ENCODE measurements at regions not wholly inside any gene's neighbourhood (a gene's known extent, or its start where the extent isn't known, plus 50 kb on each side); places are given as distances from the start of the nearest gene placed in this dataset.

DNA sequence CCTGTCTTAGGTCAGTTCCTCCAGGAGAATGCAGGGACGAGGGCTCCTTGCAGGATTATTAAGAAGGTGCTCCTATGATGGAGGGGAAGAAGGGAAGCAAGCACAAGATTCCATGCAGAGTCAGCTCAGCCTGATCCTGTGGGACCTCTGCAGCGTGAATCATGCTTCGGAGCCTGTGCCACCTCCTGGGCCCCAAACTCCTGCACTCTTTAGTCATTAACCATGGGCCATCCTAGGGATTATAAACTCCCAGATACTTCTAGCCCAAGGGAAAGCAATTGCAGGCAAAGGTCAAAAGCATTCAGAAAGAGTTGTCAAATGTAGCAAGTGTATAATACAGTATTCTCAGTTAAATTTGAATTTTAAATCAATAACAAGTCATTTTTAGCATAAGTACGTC, 208.7 kb upstream of the PMEPA1 start (continued):
- TF ChIP-seq, protein P1, sequence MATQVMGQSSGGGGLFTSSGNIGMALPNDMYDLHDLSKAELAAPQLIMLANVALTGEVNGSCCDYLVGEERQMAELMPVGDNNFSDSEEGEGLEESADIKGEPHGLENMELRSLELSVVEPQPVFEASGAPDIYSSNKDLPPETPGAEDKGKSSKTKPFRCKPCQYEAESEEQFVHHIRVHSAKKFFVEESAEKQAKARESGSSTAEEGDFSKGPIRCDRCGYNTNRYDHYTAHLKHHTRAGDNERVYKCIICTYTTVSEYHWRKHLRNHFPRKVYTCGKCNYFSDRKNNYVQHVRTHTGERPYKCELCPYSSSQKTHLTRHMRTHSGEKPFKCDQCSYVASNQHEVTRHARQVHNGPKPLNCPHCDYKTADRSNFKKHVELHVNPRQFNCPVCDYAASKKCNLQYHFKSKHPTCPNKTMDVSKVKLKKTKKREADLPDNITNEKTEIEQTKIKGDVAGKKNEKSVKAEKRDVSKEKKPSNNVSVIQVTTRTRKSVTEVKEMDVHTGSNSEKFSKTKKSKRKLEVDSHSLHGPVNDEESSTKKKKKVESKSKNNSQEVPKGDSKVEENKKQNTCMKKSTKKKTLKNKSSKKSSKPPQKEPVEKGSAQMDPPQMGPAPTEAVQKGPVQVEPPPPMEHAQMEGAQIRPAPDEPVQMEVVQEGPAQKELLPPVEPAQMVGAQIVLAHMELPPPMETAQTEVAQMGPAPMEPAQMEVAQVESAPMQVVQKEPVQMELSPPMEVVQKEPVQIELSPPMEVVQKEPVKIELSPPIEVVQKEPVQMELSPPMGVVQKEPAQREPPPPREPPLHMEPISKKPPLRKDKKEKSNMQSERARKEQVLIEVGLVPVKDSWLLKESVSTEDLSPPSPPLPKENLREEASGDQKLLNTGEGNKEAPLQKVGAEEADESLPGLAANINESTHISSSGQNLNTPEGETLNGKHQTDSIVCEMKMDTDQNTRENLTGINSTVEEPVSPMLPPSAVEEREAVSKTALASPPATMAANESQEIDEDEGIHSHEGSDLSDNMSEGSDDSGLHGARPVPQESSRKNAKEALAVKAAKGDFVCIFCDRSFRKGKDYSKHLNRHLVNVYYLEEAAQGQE (IDR thresholded peaks at IDR 0.05; ENCODE audit: unreplicated experiment), result no peak

DNA sequence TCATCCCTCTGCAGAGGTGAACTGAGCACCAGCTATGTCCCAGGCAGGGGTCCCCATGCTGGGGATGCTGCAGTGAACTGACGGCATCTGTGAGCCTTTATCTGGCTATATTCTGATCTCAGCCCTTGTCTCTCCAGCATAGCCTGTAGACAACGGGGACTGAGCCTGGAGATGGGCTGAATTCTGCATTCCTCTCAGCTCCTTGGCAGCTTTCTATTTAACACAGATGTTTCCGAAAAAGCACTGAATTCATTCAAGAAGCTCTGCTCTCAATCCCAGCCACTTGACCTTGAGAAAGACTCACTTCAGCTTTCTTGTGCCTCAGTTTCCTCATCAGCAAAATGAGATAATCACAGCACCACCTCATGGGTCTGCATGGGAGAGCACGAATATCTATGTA, 204.4 kb upstream of the PMEPA1 start:
- Mint-ChIP-seq H3K9me3 (no peaks in the 10 kb centered on the region; the same call in 2 of the 3 replicates), H3K4me3 (no peak overlapping the region), H3K27ac (no peak overlapping the region), H3K4me1 (no peaks in the 10 kb centered on the region), H3K27me3 (ENCODE audit: insufficient read depth, low read depth, poor library complexity) (peaks cover 8% of the 10 kb centered on the region), H3K36me3 (ENCODE audit: low read depth) (no peaks in the 10 kb centered on the region)
- H3K36me3 ChIP-seq (ENCODE audit: insufficient read depth), result no peaks in the 10 kb centered on the region
- no peaks in the 10 kb centered on the region for H3K4me1 ChIP-seq (ENCODE audit: insufficient read depth)
- no peak for ATAC-seq
- H3K79me2 ChIP-seq (replicated peaks; ENCODE audit: insufficient read depth), result no peaks in the 10 kb centered on the region
- no peak for DNase-seq (ENCODE audit: low spot score)
- peaks cover 8% of the 10 kb centered on the region for H3K9me2 ChIP-seq (ENCODE audit: insufficient read depth)
- no peak overlapping the region for H3K4me3 ChIP-seq
- no peaks in the 10 kb centered on the region for H4K20me1 ChIP-seq (replicated peaks; ENCODE audit: insufficient read depth)
- H2AFZ ChIP-seq, result no peak overlapping the region
- no peaks in the 10 kb centered on the region for H3F3A ChIP-seq (replicated peaks; ENCODE audit: low read depth)
- H3K27ac ChIP-seq (ENCODE audit: low read depth), result no peak overlapping the region
- no peaks in the 10 kb centered on the region for H3K27me3 ChIP-seq (ENCODE audit: insufficient read depth)
- no peak overlapping the region for H3K4me2 ChIP-seq
- TF ChIP-seq EZH2phosphoT487 (IDR thresholded peaks at IDR 0.05; ENCODE audit: unreplicated experiment) (no peak), EZH2 (IDR thresholded peaks at IDR 0.05; ENCODE audit: low read depth, unreplicated experiment) (no peak), CREB1 (CRISPR knock-in tag; IDR thresholded peaks at IDR 0.05; ENCODE audit: low read depth) (no peak), ZNF114 (CRISPR knock-in tag; IDR thresholded peaks at IDR 0.05) (no peak), STAT1 (IDR thresholded peaks at IDR 0.05; ENCODE audit: unreplicated experiment) (no peak), NANOG (IDR thresholded peaks at IDR 0.05; ENCODE audit: borderline replicate concordance) (no peak), POLR2AphosphoS5 (IDR thresholded peaks at IDR 0.05; ENCODE audit: low read depth) (no peak), JUNB (IDR thresholded peaks at IDR 0.05; ENCODE audit: unreplicated experiment) (no peak), ZNF331 (CRISPR knock-in tag; IDR thresholded peaks at IDR 0.05; ENCODE audit: low read depth) (no peak)
- TF ChIP-seq, protein P2, sequence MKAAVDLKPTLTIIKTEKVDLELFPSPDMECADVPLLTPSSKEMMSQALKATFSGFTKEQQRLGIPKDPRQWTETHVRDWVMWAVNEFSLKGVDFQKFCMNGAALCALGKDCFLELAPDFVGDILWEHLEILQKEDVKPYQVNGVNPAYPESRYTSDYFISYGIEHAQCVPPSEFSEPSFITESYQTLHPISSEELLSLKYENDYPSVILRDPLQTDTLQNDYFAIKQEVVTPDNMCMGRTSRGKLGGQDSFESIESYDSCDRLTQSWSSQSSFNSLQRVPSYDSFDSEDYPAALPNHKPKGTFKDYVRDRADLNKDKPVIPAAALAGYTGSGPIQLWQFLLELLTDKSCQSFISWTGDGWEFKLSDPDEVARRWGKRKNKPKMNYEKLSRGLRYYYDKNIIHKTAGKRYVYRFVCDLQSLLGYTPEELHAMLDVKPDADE (IDR thresholded peaks at IDR 0.05), result no peak
- TF ChIP-seq, protein P3, sequence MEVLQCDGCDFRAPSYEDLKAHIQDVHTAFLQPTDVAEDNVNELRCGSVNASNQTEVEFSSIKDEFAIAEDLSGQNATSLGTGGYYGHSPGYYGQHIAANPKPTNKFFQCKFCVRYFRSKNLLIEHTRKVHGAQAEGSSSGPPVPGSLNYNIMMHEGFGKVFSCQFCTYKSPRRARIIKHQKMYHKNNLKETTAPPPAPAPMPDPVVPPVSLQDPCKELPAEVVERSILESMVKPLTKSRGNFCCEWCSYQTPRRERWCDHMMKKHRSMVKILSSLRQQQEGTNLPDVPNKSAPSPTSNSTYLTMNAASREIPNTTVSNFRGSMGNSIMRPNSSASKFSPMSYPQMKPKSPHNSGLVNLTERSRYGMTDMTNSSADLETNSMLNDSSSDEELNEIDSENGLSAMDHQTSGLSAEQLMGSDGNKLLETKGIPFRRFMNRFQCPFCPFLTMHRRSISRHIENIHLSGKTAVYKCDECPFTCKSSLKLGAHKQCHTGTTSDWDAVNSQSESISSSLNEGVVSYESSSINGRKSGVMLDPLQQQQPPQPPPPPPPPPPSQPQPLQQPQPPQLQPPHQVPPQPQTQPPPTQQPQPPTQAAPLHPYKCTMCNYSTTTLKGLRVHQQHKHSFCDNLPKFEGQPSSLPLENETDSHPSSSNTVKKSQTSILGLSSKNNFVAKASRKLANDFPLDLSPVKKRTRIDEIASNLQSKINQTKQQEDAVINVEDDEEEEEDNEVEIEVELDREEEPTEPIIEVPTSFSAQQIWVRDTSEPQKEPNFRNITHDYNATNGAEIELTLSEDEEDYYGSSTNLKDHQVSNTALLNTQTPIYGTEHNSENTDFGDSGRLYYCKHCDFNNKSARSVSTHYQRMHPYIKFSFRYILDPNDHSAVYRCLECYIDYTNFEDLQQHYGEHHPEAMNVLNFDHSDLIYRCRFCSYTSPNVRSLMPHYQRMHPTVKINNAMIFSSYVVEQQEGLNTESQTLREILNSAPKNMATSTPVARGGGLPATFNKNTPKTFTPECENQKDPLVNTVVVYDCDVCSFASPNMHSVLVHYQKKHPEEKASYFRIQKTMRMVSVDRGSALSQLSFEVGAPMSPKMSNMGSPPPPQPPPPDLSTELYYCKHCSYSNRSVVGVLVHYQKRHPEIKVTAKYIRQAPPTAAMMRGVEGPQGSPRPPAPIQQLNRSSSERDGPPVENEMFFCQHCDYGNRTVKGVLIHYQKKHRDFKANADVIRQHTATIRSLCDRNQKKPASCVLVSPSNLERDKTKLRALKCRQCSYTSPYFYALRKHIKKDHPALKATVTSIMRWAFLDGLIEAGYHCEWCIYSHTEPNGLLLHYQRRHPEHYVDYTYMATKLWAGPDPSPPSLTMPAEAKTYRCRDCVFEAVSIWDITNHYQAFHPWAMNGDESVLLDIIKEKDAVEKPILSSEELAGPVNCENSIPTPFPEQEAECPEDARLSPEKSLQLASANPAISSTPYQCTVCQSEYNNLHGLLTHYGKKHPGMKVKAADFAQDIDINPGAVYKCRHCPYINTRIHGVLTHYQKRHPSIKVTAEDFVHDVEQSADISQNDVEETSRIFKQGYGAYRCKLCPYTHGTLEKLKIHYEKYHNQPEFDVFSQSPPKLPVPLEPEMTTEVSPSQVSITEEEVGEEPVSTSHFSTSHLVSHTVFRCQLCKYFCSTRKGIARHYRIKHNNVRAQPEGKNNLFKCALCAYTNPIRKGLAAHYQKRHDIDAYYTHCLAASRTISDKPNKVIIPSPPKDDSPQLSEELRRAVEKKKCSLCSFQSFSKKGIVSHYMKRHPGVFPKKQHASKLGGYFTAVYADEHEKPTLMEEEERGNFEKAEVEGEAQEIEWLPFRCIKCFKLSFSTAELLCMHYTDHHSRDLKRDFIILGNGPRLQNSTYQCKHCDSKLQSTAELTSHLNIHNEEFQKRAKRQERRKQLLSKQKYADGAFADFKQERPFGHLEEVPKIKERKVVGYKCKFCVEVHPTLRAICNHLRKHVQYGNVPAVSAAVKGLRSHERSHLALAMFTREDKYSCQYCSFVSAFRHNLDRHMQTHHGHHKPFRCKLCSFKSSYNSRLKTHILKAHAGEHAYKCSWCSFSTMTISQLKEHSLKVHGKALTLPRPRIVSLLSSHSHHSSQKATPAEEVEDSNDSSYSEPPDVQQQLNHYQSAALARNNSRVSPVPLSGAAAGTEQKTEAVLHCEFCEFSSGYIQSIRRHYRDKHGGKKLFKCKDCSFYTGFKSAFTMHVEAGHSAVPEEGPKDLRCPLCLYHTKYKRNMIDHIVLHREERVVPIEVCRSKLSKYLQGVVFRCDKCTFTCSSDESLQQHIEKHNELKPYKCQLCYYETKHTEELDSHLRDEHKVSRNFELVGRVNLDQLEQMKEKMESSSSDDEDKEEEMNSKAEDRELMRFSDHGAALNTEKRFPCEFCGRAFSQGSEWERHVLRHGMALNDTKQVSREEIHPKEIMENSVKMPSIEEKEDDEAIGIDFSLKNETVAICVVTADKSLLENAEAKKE (CRISPR knock-in tag; IDR thresholded peaks at IDR 0.05), result no peak
- TF ChIP-seq, protein P4, sequence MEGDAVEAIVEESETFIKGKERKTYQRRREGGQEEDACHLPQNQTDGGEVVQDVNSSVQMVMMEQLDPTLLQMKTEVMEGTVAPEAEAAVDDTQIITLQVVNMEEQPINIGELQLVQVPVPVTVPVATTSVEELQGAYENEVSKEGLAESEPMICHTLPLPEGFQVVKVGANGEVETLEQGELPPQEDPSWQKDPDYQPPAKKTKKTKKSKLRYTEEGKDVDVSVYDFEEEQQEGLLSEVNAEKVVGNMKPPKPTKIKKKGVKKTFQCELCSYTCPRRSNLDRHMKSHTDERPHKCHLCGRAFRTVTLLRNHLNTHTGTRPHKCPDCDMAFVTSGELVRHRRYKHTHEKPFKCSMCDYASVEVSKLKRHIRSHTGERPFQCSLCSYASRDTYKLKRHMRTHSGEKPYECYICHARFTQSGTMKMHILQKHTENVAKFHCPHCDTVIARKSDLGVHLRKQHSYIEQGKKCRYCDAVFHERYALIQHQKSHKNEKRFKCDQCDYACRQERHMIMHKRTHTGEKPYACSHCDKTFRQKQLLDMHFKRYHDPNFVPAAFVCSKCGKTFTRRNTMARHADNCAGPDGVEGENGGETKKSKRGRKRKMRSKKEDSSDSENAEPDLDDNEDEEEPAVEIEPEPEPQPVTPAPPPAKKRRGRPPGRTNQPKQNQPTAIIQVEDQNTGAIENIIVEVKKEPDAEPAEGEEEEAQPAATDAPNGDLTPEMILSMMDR (conservative IDR thresholded peaks at IDR 0.05; ENCODE audit: low read depth in 2 of 2), result no peak
